ENCODE measurements at regions not wholly inside any gene's neighbourhood (a gene's known extent, or its start where the extent isn't known, plus 50 kb on each side); places are given as distances from the start of the nearest gene placed in this dataset.

DNA sequence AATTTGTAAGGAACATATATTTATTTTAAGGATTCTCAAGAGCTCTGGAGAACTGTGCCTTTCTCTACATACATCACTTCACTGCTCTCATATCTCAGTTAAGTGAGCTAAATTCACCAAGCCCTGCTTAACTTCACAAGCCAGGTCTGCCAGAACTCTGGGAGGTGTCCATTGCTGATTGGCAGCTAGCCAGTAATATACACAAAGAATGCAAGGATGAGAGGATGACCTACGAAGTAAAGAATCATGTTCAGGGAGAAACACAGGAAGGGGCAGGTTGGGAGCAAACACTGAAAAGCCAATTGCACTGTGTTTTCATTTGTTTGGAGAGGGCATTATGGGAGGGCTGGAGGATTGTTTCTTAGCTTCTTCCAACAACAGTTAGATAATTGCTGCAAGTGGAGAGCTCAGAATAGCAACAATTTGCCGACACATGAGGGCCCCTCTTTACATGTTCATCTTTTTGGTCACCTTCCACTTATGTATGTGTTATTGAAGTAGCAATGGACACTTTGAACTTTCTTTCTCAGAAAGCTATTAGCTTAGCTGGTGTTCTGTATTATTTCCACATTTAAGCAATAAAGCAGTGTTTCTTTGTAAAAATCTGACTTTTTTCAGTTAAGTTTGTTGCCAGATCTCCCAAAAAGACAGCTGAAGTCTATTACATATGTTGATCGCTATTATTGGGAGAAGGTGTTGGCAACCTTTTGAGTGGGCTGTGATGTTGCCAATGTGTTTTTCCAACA lies 254.8 kb downstream of the LTN1 start:
- TF ChIP-seq, protein P1, sequence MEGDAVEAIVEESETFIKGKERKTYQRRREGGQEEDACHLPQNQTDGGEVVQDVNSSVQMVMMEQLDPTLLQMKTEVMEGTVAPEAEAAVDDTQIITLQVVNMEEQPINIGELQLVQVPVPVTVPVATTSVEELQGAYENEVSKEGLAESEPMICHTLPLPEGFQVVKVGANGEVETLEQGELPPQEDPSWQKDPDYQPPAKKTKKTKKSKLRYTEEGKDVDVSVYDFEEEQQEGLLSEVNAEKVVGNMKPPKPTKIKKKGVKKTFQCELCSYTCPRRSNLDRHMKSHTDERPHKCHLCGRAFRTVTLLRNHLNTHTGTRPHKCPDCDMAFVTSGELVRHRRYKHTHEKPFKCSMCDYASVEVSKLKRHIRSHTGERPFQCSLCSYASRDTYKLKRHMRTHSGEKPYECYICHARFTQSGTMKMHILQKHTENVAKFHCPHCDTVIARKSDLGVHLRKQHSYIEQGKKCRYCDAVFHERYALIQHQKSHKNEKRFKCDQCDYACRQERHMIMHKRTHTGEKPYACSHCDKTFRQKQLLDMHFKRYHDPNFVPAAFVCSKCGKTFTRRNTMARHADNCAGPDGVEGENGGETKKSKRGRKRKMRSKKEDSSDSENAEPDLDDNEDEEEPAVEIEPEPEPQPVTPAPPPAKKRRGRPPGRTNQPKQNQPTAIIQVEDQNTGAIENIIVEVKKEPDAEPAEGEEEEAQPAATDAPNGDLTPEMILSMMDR (IDR thresholded peaks at IDR 0.05; ENCODE audit: borderline replicate concordance, insufficient read depth, low read depth, low read length): no peak
- no peak overlapping the region for H3K4me3 ChIP-seq (ENCODE audit: low read depth, low read length)

DNA sequence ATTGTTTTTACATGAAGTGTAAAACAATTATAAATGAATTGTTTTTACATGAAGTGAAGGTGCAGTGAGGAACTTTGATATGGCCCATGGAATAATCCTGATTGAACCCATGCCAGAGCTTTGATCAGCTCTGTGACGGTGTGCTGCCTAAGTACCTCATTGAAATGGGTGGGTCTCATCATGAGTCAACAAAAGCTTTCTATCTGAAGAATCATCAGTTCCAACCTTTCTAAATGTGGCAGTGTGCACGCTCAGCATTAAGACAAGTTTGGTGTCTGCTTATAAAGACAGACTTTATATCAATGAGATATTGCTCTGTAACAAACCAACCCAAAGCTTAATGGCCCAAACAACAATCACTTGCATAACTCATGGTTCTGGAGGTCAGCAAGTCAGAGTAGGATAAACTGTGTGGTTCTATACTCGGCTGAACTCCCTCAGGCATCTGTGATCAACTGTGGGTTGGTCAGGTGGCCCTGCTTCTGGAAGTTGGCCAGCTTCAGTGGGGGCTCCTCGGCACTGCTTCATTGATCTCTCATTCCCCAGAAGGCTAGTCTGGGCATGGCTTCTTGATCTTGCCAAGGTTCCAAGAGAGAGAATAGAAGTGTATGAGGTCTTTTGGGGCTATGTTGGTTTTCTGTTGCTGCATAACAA lies 258.0 kb downstream of the LTN1 start:
- H3K4me3 ChIP-seq (ENCODE audit: low read depth, low read length): no peak overlapping the region
- TF ChIP-seq, protein P1 (IDR thresholded peaks at IDR 0.05; ENCODE audit: borderline replicate concordance, insufficient read depth, low read depth, low read length): no peak

- no peak overlapping the region for H3K4me3 ChIP-seq (ENCODE audit: low read depth, low read length)
- TF ChIP-seq, protein P1 (IDR thresholded peaks at IDR 0.05; ENCODE audit: borderline replicate concordance, insufficient read depth, low read depth, low read length): no peak
Observed at GRCh38 chr21:28731700-28732321, 260.9 kb downstream of the LTN1 start.

DNA sequence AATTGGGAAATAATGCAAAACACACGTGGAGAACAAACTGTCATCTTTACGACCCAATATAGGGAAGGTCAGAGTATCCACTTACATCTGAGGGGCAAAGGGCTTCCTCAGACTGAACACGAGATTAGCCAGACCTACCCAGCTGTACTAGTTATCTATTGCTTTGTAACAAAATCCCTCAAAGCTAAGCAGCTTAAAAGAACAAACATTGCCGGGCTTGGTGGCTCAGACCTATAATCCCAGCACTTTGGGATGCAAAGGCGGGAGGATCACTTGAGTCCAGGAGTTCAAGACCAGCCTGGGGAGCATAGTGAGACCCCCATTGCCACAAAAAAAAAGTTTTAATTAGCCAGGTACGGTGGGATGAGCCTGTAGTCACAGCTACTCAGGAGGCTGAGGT lies 262.8 kb downstream of the LTN1 start:
- TF ChIP-seq, protein P1 (IDR thresholded peaks at IDR 0.05; ENCODE audit: borderline replicate concordance, insufficient read depth, low read depth, low read length): no peak
- no peak overlapping the region for H3K4me3 ChIP-seq (ENCODE audit: low read depth, low read length)

GRCh38 chr21:28727809-28728208 lies 264.9 kb downstream of the LTN1 start:
- no peak overlapping the region for H3K4me3 ChIP-seq (ENCODE audit: low read depth, low read length)
- TF ChIP-seq, protein P1 (IDR thresholded peaks at IDR 0.05; ENCODE audit: borderline replicate concordance, insufficient read depth, low read depth, low read length): no peak

GRCh38 chr21:28725396-28725795 lies 267.3 kb downstream of the LTN1 start:
- no peak overlapping the region for H3K4me3 ChIP-seq (ENCODE audit: low read depth, low read length)
- TF ChIP-seq, protein P1 (IDR thresholded peaks at IDR 0.05; ENCODE audit: borderline replicate concordance, insufficient read depth, low read depth, low read length): no peak
